K562 (cell line): ENCODE measurements at regions not wholly inside any gene's neighbourhood (a gene's known extent, or its start where the extent isn't known, plus 50 kb on each side); places are given as distances from the start of the nearest gene placed in this dataset.

Experiments
- ATAC-seq: fragments of 200-7000 bp; cut with Tn5 transposase; 3 replicates; pipeline ENCODE4 v1.9.1; 2020; ENCODE audit warnings: moderate library complexity
- BruUV-seq: library from RNA; stranded (reverse); fragments of 400-500 nt; replicated peaks from 2 replicates; lab custom pipeline; 2021; lab: Mats Ljungman, UMichigan
- CTCF ChIA-PET: fragments of 300-600 bp; formaldehyde crosslinking; extraction: SDS; loops from one replicate; lab custom pipeline; 2021; ENCODE audit warnings: low intra/inter-chr PET ratio; lab: Yijun Ruan, JAX
- POLR2A ChIA-PET: fragments of 300-600, 350-650 bp; sonication (Branson Sonifier 250); formaldehyde crosslinking; extraction: SDS; loops from one replicate; lab custom pipeline; 2021; ENCODE audit warnings: antibody characterized with exemption, inconsistent platforms; lab: Yijun Ruan, JAX
- DNase-seq, 4 experiments: peaks; one replicate each; pipeline versions ENCODE4 v3.0.0 to v3.0.0-alpha.2; 2011 to 2018; ENCODE audit warnings: low spot score in 3 of 4, mixed read lengths in 3 of 4; ENCODE audit errors: extremely low read depth in 1 of 4
- FAIRE-seq: peaks from 2 replicates; lab custom pipeline; 2011; peaks lifted over from hg19 to GRCh38; lab: Jason Lieb, UNC
- H2AFZ ChIP-seq: 2 replicates; pipeline ENCODE4 v1.6.0; 2011; ENCODE audit warnings: low read depth, low read length, control low read depth, inconsistent platforms
- H3K27ac ChIP-seq: fragments of 200-600 bp; 3 replicates; pipeline ENCODE4 v1.8.0; 2011; ENCODE audit warnings: low read depth, mild to moderate bottlenecking, control low read depth, inconsistent platforms, low read length, moderate library complexity, mixed read lengths; ENCODE audit errors: extremely low read depth
- H3K27me3 ChIP-seq, 2 experiments: fragments of 300-600 bp in 1 of 2; 2 replicates in 1 of 2; 3 replicates in 1 of 2; pipeline versions ENCODE4 v1.6.0 to v1.8.0; 2011; ENCODE audit warnings: inconsistent platforms in 2 of 2, low read length in 2 of 2, mild to moderate bottlenecking in 1 of 2, mixed read lengths in 1 of 2, moderate library complexity in 1 of 2; ENCODE audit not compliant: control insufficient read depth in 2 of 2, insufficient read depth in 2 of 2
- H3K36me3 ChIP-seq: fragments of 300-600 bp; 3 replicates; pipeline ENCODE4 v1.8.0; 2011; ENCODE audit warnings: mild to moderate bottlenecking, low read length, inconsistent platforms; ENCODE audit not compliant: control insufficient read depth, insufficient read depth
- H3K4me1 ChIP-seq, 2 experiments: fragments of 200-600 bp in 1 of 2; replicated peaks in 1 of 2; 2 replicates in 1 of 2; 3 replicates in 1 of 2; pipeline versions ENCODE4 v1.5.1 to v1.8.0; 2011; ENCODE audit warnings: inconsistent platforms in 2 of 2, low read length in 2 of 2, mild to moderate bottlenecking in 1 of 2, mixed read lengths in 1 of 2, moderate library complexity in 1 of 2; ENCODE audit not compliant: control insufficient read depth in 2 of 2, insufficient read depth in 2 of 2
- H3K4me2 ChIP-seq: 2 replicates; pipeline ENCODE4 v1.6.1; 2011; ENCODE audit warnings: low read length, control low read depth, inconsistent platforms, mixed read lengths; ENCODE audit not compliant: insufficient read depth
- H3K4me3 ChIP-seq: fragments of 200-600 bp; sonication (generic), shearing (Covaris generic); 2 replicates; pipeline ENCODE4 v1.5.1; 2016; ENCODE audit warnings: control low read depth, inconsistent platforms
- H3K79me2 ChIP-seq: fragments of 200-600 bp; 3 replicates; pipeline ENCODE4 v1.8.0; 2011; ENCODE audit warnings: low read length, inconsistent platforms; ENCODE audit not compliant: control insufficient read depth, insufficient read depth
- H3K9ac ChIP-seq, 2 experiments: 2 replicates each; pipeline versions ENCODE4 v1.6.0 to v1.6.1; 2011; ENCODE audit warnings: low read depth in 2 of 2, low read length in 2 of 2, control low read depth in 1 of 2, inconsistent platforms in 1 of 2, mild to moderate bottlenecking in 1 of 2, mixed read lengths in 1 of 2; ENCODE audit not compliant: insufficient read depth in 1 of 2
- H3K9me1 ChIP-seq: one replicate; pipeline ENCODE4 v1.6.0; 2011; ENCODE audit warnings: inconsistent platforms, mild to moderate bottlenecking, low read length, moderate library complexity; ENCODE audit not compliant: control insufficient read depth, insufficient read depth
- H3K9me3 ChIP-seq: replicated peaks from 2 replicates; pipeline ENCODE4 v1.5.1; 2011; ENCODE audit warnings: low read depth, low read length, inconsistent platforms; ENCODE audit not compliant: control insufficient read depth, insufficient read depth
- H4K20me1 ChIP-seq: replicated peaks from 2 replicates; pipeline ENCODE4 v1.6.1; 2011; ENCODE audit warnings: low read length, inconsistent platforms, mixed read lengths; ENCODE audit not compliant: control insufficient read depth, insufficient read depth
- ETS1 ChIP-seq: conservative IDR thresholded peaks from 2 replicates; pipeline ENCODE4 v1.6.1; 2011; ENCODE audit warnings: low read depth, mild to moderate bottlenecking, low read length; ENCODE audit not compliant: control insufficient read depth
- RREB1 ChIP-seq: fragments of 250-450 bp; sonication (Bioruptor Pico); IDR thresholded peaks from 2 replicates; pipeline ENCODE4 v1.4.0; 2020
- ZNF583 ChIP-seq: fragments of 250-450 bp; sonication (Bioruptor Pico); IDR thresholded peaks from 2 replicates; pipeline ENCODE4 v1.4.0; 2020
- ZNF707 ChIP-seq: fragments of 250-450 bp; sonication (Bioruptor Pico); conservative IDR thresholded peaks from 2 replicates; pipeline ENCODE4 v1.8.0; 2022; ENCODE audit warnings: inconsistent platforms, mild to moderate bottlenecking, moderate library complexity
- WGBS: fragments of 100-300 bp; shearing (Covaris generic); methylation state at CpG from one replicate; pipeline ENCODE4 v1.1.6; 2016; ENCODE audit warnings: low coverage, mixed read lengths; ENCODE audit not compliant: insufficient coverage; ENCODE audit errors: missing lambda C conversion rate; 5-methylcytosine and 5-hydroxymethylcytosine counted together
- in situ Hi-C: fragments of 300-500 bp; cut with MboI; formaldehyde crosslinking; loops from 4 replicates; pipeline ENCODE4 v1.15.0; 2018; ENCODE audit warnings: inconsistent platforms, mixed read lengths
- intact Hi-C: fragments of 100-400 bp; cut with micrococcal nuclease; formaldehyde crosslinking; loops from 2 replicates; pipeline ENCODE4 v1.14.2; 2022

- ChIA-PET POLR2A (no interaction called here), CTCF (no interaction called here)
- Histone ChIP-seq H3K27me3 (no peaks in the 10 kb centered on the region), H3K79me2 (no peaks in the 10 kb centered on the region), H3K4me2 (no peak overlapping the region), H2AFZ (no peak overlapping the region), H3K4me3 (no peak overlapping the region), H3K36me3 (no peaks in the 10 kb centered on the region), H3K9ac (no peak overlapping the region), H3K27ac (no peak overlapping the region), H3K4me1 (no peaks in the 10 kb centered on the region), H3K9me3 (no peaks in the 10 kb centered on the region; the same call in 1 of the 2 replicates), H3K9me1 (no peaks in the 10 kb centered on the region), H4K20me1 (no peaks in the 10 kb centered on the region)
- in situ Hi-C loops: no loop called here
- TF ChIP-seq RREB1 (CRISPR knock-in tag) (no peak), ETS1 (no peak), ZNF707 (CRISPR knock-in tag) (no peak), ZNF583 (CRISPR knock-in tag) (no peak)
- ATAC-seq (no peak), DNase-seq (no peak), FAIRE-seq (no peak)
- no TSS peak for BruUV-seq
- WGBS: 5% methylated on average over 5 of the region's 5 CpGs
- intact Hi-C loops: no loop called here
Observed at GRCh38 chr9:115359017-115359780, 241.2 kb upstream of the TNC start.
